Liver (tissue), 8 donors: ENCODE measurements at regions not wholly inside any gene's neighbourhood (a gene's known extent, or its start where the extent isn't known, plus 50 kb on each side); places are given as distances from the start of the nearest gene placed in this dataset.

ENCODE experiments used
- DNase-seq: peaks from one replicate; pipeline ENCODE4 v3.0.0-alpha.2; 2017; ENCODE audit warnings: low spot score
- H3K27ac ChIP-seq, 2 donors: one replicate each; pipeline ENCODE4 v1.7.0; 2013; ENCODE audit warnings: inconsistent platforms in 2 of 2, low read length in 2 of 2, control low read depth in 1 of 2, low read depth in 1 of 2, mild to moderate bottlenecking in 1 of 2
- H3K27me3 ChIP-seq, 4 donors: one replicate each; pipeline versions ENCODE4 v1.6.1 to v1.7.0; 2013; ENCODE audit warnings: low read length in 3 of 4, inconsistent platforms in 1 of 4, mild to moderate bottlenecking in 1 of 4, moderate library complexity in 1 of 4; ENCODE audit not compliant: control insufficient read depth in 4 of 4, insufficient read depth in 4 of 4
- H3K36me3 ChIP-seq, 4 donors: one replicate each; pipeline versions ENCODE4 v1.6.1 to v1.7.0; 2013; ENCODE audit warnings: low read length in 3 of 4, mild to moderate bottlenecking in 3 of 4, low read depth in 1 of 4, moderate library complexity in 1 of 4; ENCODE audit not compliant: control insufficient read depth in 4 of 4, insufficient read depth in 3 of 4
- H3K4me1 ChIP-seq, 4 donors: one replicate each; pipeline versions ENCODE4 v1.6.1 to v1.7.0; 2013; ENCODE audit warnings: low read length in 3 of 4, mild to moderate bottlenecking in 3 of 4, moderate library complexity in 1 of 4; ENCODE audit not compliant: control insufficient read depth in 4 of 4, insufficient read depth in 4 of 4
- H3K4me3 ChIP-seq, 3 donors: one replicate each; pipeline versions ENCODE4 v1.6.1 to v1.7.0; 2013; ENCODE audit warnings: low read length in 3 of 3, control low read depth in 1 of 3, low read depth in 1 of 3, mild to moderate bottlenecking in 1 of 3
- H3K9ac ChIP-seq, 2 donors: one replicate each; pipeline ENCODE4 v1.7.0; 2013; ENCODE audit warnings: low read length in 2 of 2, mild to moderate bottlenecking in 2 of 2, moderate library complexity in 2 of 2, control low read depth in 1 of 2, low read depth in 1 of 2
- H3K9me3 ChIP-seq, 4 donors: one replicate each; pipeline versions ENCODE4 v1.6.1 to v1.7.0; 2013; ENCODE audit warnings: low read length in 3 of 4; ENCODE audit not compliant: control insufficient read depth in 4 of 4
- ATF3 ChIP-seq: IDR thresholded peaks from 2 replicates; pipeline ENCODE4 v1.6.1; 2016; ENCODE audit warnings: antibody characterized with exemption
- CTCF ChIP-seq: fragments of 150-350 bp; IDR thresholded peaks from 2 replicates; pipeline ENCODE4 v1.5.1; 2017; ENCODE audit warnings: improper control_type of control experiment, low read depth, low read length; ENCODE audit not compliant: missing input control
- EGR1 ChIP-seq, 2 donors: IDR thresholded peaks; 2 replicates each; pipeline ENCODE4 v1.6.1; 2016 to 2018; ENCODE audit warnings: antibody characterized with exemption in 2 of 2, low read depth in 2 of 2
- FOXA1 ChIP-seq: IDR thresholded peaks from 2 replicates; pipeline ENCODE4 v1.6.1; 2016; ENCODE audit warnings: antibody characterized with exemption
- FOXA2 ChIP-seq: IDR thresholded peaks from 2 replicates; pipeline ENCODE4 v1.6.1; 2016; ENCODE audit warnings: antibody characterized with exemption
- GABPA ChIP-seq, 2 donors: IDR thresholded peaks in 1 of 2; conservative IDR thresholded peaks in 1 of 2; 2 replicates each; pipeline ENCODE4 v1.6.1; 2016; ENCODE audit warnings: antibody characterized with exemption in 2 of 2, mild to moderate bottlenecking in 1 of 2, moderate library complexity in 1 of 2
- HNF4A ChIP-seq, 2 donors: conservative IDR thresholded peaks; 2 replicates each; pipeline ENCODE4 v1.6.1; 2016; ENCODE audit warnings: antibody characterized with exemption in 2 of 2, mild to moderate bottlenecking in 2 of 2
- HNF4G ChIP-seq: IDR thresholded peaks from 2 replicates; pipeline ENCODE4 v1.6.1; 2016; ENCODE audit warnings: antibody characterized with exemption
- JUND ChIP-seq, 2 donors: IDR thresholded peaks; 2 replicates each; pipeline ENCODE4 v1.6.1; 2016; ENCODE audit warnings: antibody characterized with exemption in 2 of 2
- NR2F2 ChIP-seq: IDR thresholded peaks from 2 replicates; pipeline ENCODE4 v1.6.1; 2016; ENCODE audit warnings: antibody characterized with exemption
- RAD21 ChIP-seq, 2 donors: IDR thresholded peaks; 2 replicates each; pipeline ENCODE4 v1.6.1; 2016; ENCODE audit warnings: antibody characterized with exemption in 2 of 2, mild to moderate bottlenecking in 2 of 2
- RXRA ChIP-seq, 2 donors: IDR thresholded peaks; 2 replicates each; pipeline ENCODE4 v1.6.1; 2017 to 2018; ENCODE audit warnings: antibody characterized with exemption in 2 of 2, mild to moderate bottlenecking in 1 of 2
- SP1 ChIP-seq: IDR thresholded peaks from 2 replicates; pipeline ENCODE4 v1.6.1; 2018; ENCODE audit warnings: antibody characterized with exemption, mild to moderate bottlenecking
- TAF1 ChIP-seq: conservative IDR thresholded peaks from 2 replicates; pipeline ENCODE4 v1.6.1; 2016; ENCODE audit warnings: antibody characterized with exemption, mild to moderate bottlenecking
- YY1 ChIP-seq: IDR thresholded peaks from 2 replicates; pipeline ENCODE4 v1.6.1; 2016; ENCODE audit warnings: antibody characterized with exemption, mild to moderate bottlenecking
- WGBS: extraction: QIAGEN DNeasy Blood & Tissue Kit; methylation state at CpG from one replicate; pipeline ENCODE4 v1.1.7; 2013; 5-methylcytosine and 5-hydroxymethylcytosine counted together
- TF ChIP-seq, protein P1 (sequence below): IDR thresholded peaks from 2 replicates; pipeline ENCODE4 v1.6.1; 2016; ENCODE audit warnings: antibody characterized with exemption
- TF ChIP-seq, protein P2 (sequence below): IDR thresholded peaks from 2 replicates; pipeline ENCODE4 v1.6.1; 2016; ENCODE audit warnings: antibody characterized with exemption
- TF ChIP-seq, protein P3 (sequence below): IDR thresholded peaks from 2 replicates; pipeline ENCODE4 v1.6.1; 2016; ENCODE audit warnings: antibody characterized with exemption, mild to moderate bottlenecking
- donor health status: healthy.
- donor health status: healthy.
- donor health status: healthy.
- donor health status: healthy.
- donor health status: healthy.

GRCh38 chr1:190579552-190580193 lies 102.0 kb upstream of the BRINP3 start:
- Histone ChIP-seq H3K4me1 (no peaks in the 10 kb centered on the region), H3K9me3 (no peaks in the 10 kb centered on the region), H3K9ac (no peak overlapping the region), H3K27me3 (peaks cover 0 to 2% (median 0%) of the 10 kb centered on the region in 4 donors), H3K36me3 (no peaks in the 10 kb centered on the region), H3K27ac (no peak overlapping the region), H3K4me3 (no peak overlapping the region)
- no peak for DNase-seq
- 15% methylated on average over 1 of the region's 1 CpG for WGBS
- TF ChIP-seq NR2F2 (no peak), FOXA1 (no peak), ATF3 (no peak), YY1 (no peak), HNF4G (no peak), TAF1 (no peak), CTCF (no peak), FOXA2 (no peak)

DNA sequence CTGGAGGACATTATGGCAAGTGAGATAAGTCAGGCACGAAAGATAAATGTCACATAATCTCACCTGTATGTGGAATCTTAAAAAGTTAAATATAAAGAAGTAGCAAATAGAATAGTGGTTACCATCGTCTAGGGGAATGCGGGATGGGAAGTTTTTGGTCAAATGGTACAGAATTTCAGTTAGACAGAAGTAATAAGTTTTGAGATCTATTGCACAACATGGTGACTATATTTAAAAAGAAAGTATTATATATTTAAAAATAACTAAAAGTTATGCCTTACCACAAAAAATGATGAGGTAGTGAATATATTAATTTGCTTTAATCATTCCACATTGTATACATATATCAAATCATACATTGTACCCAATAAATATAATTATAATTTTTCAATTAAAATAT lies 106.2 kb upstream of the BRINP3 start:
- Histone ChIP-seq H3K27me3 (peaks cover 0 to 2% (median 0%) of the 10 kb centered on the region in 4 donors), H3K4me3 (no peak overlapping the region), H3K9me3 (no peaks in the 10 kb centered on the region), H3K27ac (no peak overlapping the region), H3K9ac (no peak overlapping the region), H3K36me3 (no peaks in the 10 kb centered on the region), H3K4me1 (no peaks in the 10 kb centered on the region)
- TF ChIP-seq EGR1 (IDR thresholded peaks at IDR 0.05; ENCODE audit: low read depth in 2 of 2), result no peak
- no peak for TF ChIP-seq RAD21 (IDR thresholded peaks at IDR 0.05)
- TF ChIP-seq HNF4A (conservative IDR thresholded peaks at IDR 0.05), result no peak
- TF ChIP-seq HNF4G, result no peak
- TF ChIP-seq CTCF, result no peak
- no peak for TF ChIP-seq TAF1
- TF ChIP-seq JUND (IDR thresholded peaks at IDR 0.05), result no peak
- TF ChIP-seq ATF3, result no peak
- no peak for TF ChIP-seq NR2F2
- TF ChIP-seq, protein P1, sequence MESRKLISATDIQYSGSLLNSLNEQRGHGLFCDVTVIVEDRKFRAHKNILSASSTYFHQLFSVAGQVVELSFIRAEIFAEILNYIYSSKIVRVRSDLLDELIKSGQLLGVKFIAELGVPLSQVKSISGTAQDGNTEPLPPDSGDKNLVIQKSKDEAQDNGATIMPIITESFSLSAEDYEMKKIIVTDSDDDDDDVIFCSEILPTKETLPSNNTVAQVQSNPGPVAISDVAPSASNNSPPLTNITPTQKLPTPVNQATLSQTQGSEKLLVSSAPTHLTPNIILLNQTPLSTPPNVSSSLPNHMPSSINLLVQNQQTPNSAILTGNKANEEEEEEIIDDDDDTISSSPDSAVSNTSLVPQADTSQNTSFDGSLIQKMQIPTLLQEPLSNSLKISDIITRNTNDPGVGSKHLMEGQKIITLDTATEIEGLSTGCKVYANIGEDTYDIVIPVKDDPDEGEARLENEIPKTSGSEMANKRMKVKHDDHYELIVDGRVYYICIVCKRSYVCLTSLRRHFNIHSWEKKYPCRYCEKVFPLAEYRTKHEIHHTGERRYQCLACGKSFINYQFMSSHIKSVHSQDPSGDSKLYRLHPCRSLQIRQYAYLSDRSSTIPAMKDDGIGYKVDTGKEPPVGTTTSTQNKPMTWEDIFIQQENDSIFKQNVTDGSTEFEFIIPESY, result no peak
- TF ChIP-seq FOXA1, result no peak
- no peak for TF ChIP-seq RXRA (IDR thresholded peaks at IDR 0.05)
- TF ChIP-seq, protein P2, sequence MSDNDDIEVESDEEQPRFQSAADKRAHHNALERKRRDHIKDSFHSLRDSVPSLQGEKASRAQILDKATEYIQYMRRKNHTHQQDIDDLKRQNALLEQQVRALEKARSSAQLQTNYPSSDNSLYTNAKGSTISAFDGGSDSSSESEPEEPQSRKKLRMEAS, result no peak
- no peak for TF ChIP-seq YY1
- no peak for TF ChIP-seq GABPA (IDR thresholded peaks at IDR 0.05 in 1 of 2, conservative IDR thresholded peaks at IDR 0.05 in 1 of 2)
- TF ChIP-seq, protein P3, sequence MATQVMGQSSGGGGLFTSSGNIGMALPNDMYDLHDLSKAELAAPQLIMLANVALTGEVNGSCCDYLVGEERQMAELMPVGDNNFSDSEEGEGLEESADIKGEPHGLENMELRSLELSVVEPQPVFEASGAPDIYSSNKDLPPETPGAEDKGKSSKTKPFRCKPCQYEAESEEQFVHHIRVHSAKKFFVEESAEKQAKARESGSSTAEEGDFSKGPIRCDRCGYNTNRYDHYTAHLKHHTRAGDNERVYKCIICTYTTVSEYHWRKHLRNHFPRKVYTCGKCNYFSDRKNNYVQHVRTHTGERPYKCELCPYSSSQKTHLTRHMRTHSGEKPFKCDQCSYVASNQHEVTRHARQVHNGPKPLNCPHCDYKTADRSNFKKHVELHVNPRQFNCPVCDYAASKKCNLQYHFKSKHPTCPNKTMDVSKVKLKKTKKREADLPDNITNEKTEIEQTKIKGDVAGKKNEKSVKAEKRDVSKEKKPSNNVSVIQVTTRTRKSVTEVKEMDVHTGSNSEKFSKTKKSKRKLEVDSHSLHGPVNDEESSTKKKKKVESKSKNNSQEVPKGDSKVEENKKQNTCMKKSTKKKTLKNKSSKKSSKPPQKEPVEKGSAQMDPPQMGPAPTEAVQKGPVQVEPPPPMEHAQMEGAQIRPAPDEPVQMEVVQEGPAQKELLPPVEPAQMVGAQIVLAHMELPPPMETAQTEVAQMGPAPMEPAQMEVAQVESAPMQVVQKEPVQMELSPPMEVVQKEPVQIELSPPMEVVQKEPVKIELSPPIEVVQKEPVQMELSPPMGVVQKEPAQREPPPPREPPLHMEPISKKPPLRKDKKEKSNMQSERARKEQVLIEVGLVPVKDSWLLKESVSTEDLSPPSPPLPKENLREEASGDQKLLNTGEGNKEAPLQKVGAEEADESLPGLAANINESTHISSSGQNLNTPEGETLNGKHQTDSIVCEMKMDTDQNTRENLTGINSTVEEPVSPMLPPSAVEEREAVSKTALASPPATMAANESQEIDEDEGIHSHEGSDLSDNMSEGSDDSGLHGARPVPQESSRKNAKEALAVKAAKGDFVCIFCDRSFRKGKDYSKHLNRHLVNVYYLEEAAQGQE, result no peak
- TF ChIP-seq SP1, result no peak
- no peak for TF ChIP-seq FOXA2
- DNase-seq, result no peak
- 83% methylated on average over 3 of the region's 3 CpGs for WGBS
